Esophagus squamous epithelium (tissue), 5 donors: ENCODE measurements at regions not wholly inside any gene's neighbourhood (a gene's known extent, or its start where the extent isn't known, plus 50 kb on each side); places are given as distances from the start of the nearest gene placed in this dataset.

ENCODE experiments used
- DNase-seq: peaks from one replicate; lab custom pipeline; 2025; lab: John Stamatoyannopoulos, UW
- H3K27ac ChIP-seq, 4 donors: fragments of 200-600 bp; sonication (generic); one replicate each; pipeline ENCODE4 v1.5.1; 2016 to 2019; ENCODE audit warnings: mild to moderate bottlenecking in 1 of 4
- H3K27me3 ChIP-seq, 4 donors: fragments of 200-600 bp; sonication (generic); 1 replicate in 3 of 4; 2 replicates in 1 of 4; pipeline versions ENCODE4 v1.5.1 to v1.6.0; 2017 to 2021; ENCODE audit warnings: antibody characterized with exemption in 1 of 4
- H3K36me3 ChIP-seq, 3 donors: fragments of 200-600 bp; sonication (generic); one replicate each; pipeline ENCODE4 v1.5.1; 2016 to 2019
- H3K4me1 ChIP-seq, 3 donors: fragments of 200-600 bp; sonication (generic); one replicate each; pipeline ENCODE4 v1.5.1; 2017 to 2019
- H3K4me3 ChIP-seq, 4 donors: fragments of 200-600 bp; sonication (generic); 1 replicate in 3 of 4; 2 replicates in 1 of 4; pipeline ENCODE4 v1.5.1; 2016 to 2019; ENCODE audit warnings: mild to moderate bottlenecking in 2 of 4, moderate library complexity in 1 of 4
- H3K9me3 ChIP-seq, 3 donors: fragments of 200-600 bp; sonication (generic); one replicate each; pipeline ENCODE4 v1.5.1; 2016 to 2019
- CTCF ChIP-seq, 6 experiments: fragments of 450-650 bp in 4 of 6; fragments of 200-600 bp in 2 of 6; sonication (generic) in 2 of 6; IDR thresholded peaks; one replicate each; pipeline ENCODE4 v1.5.1; 2016 to 2019; ENCODE audit warnings: antibody characterized with exemption in 6 of 6, mild to moderate bottlenecking in 4 of 6, moderate library complexity in 4 of 6
- POLR2A ChIP-seq, 4 donors: fragments of 450-650 bp; IDR thresholded peaks; one replicate each; pipeline ENCODE4 v1.6.1; 2017; ENCODE audit warnings: antibody characterized with exemption in 4 of 4, mild to moderate bottlenecking in 4 of 4, moderate library complexity in 3 of 4
- WGBS, 2 donors: methylation state at CpG; one replicate each; pipeline ENCODE4 v1.1.5; 2018; 5-methylcytosine and 5-hydroxymethylcytosine counted together
- intact Hi-C: fragments of 100-400 bp; cut with DNase I; formaldehyde crosslinking; loops from one replicate; pipeline ENCODE4 v1.15.0; 2022
- donor health status: DM: yes; HTN: yes; CAD: no.

GRCh38 chr22:26998129-26998528 is 340.7 kb downstream of the MIAT start:
- no peaks in the 10 kb centered on the region for H3K27me3 ChIP-seq
- DNase-seq = no peak
- no peak for TF ChIP-seq POLR2A (IDR thresholded peaks at IDR 0.05)
- TF ChIP-seq CTCF (IDR thresholded peaks at IDR 0.05) = no peak
- H3K4me1 ChIP-seq = no peaks in the 10 kb centered on the region
- no peaks in the 10 kb centered on the region for H3K36me3 ChIP-seq
- no peaks in the 10 kb centered on the region for H3K9me3 ChIP-seq
- no peak overlapping the region for H3K27ac ChIP-seq
- intact Hi-C loops = no loop called here
- no peak overlapping the region for H3K4me3 ChIP-seq
- 48 to 56% methylated on average over 3 of the region's 3 CpGs for WGBS, 2 donors

GRCh38 chr22:26998716-26999115 is 341.3 kb downstream of the MIAT start:
- 41 to 44% methylated on average over 4 to 6 of the region's 6 CpGs for WGBS, 2 donors
- DNase-seq = no peak
- no peaks in the 10 kb centered on the region for H3K4me1 ChIP-seq
- H3K4me3 ChIP-seq = no peak overlapping the region
- no peak overlapping the region for H3K27ac ChIP-seq
- H3K36me3 ChIP-seq = no peaks in the 10 kb centered on the region
- no peaks in the 10 kb centered on the region for H3K9me3 ChIP-seq
- TF ChIP-seq CTCF (IDR thresholded peaks at IDR 0.05) = no peak
- TF ChIP-seq POLR2A (IDR thresholded peaks at IDR 0.05) = no peak
- intact Hi-C loops = no loop called here
- no peaks in the 10 kb centered on the region for H3K27me3 ChIP-seq

- Histone ChIP-seq H3K27me3 (peaks cover 0 to 16% (median 0%) of the 10 kb centered on the region in 4 donors), H3K27ac (no peak overlapping the region), H3K4me3 (no peak overlapping the region), H3K9me3 (no peaks in the 10 kb centered on the region), H3K36me3 (no peaks in the 10 kb centered on the region), H3K4me1 (no peaks in the 10 kb centered on the region)
- intact Hi-C loops = no loop called here
- DNase-seq = no peak
- WGBS, 2 donors = 87 to 90% methylated on average over 11 of the region's 11 CpGs
- no peak for TF ChIP-seq POLR2A (IDR thresholded peaks at IDR 0.05)
- no peak for TF ChIP-seq CTCF (IDR thresholded peaks at IDR 0.05)
Observed at GRCh38 chr22:27003297-27003696, 345.9 kb downstream of the MIAT start.

- no peaks in the 10 kb centered on the region for H3K36me3 ChIP-seq
- TF ChIP-seq CTCF (IDR thresholded peaks at IDR 0.05) = no peak
- no peak for TF ChIP-seq POLR2A (IDR thresholded peaks at IDR 0.05)
- peaks cover 0 to 20% (median 0%) of the 10 kb centered on the region in 4 donors for H3K27me3 ChIP-seq
- whole genome bisulfite sequencing, 2 donors = 54 to 73% methylated on average over 1 of the region's 1 CpG
- intact Hi-C loops = no loop called here
- no peak for DNase-seq
- no peak overlapping the region for H3K4me3 ChIP-seq
- no peak overlapping the region for H3K27ac ChIP-seq
- H3K9me3 ChIP-seq = no peaks in the 10 kb centered on the region
- no peaks in the 10 kb centered on the region for H3K4me1 ChIP-seq
Observed at GRCh38 chr22:27004434-27004833, 347.0 kb downstream of the MIAT start.

GRCh38 chr22:27008454-27008853 is 351.1 kb downstream of the MIAT start:
- H3K4me3 ChIP-seq = no peak overlapping the region
- 77 to 82% methylated on average over 1 of the region's 1 CpG for WGBS, 2 donors
- TF ChIP-seq POLR2A (IDR thresholded peaks at IDR 0.05) (no peak), CTCF (IDR thresholded peaks at IDR 0.05) (no peak)
- H3K27me3 ChIP-seq = peaks cover 0 to 33% (median 0%) of the 10 kb centered on the region in 4 donors
- H3K4me1 ChIP-seq = no peaks in the 10 kb centered on the region
- no peaks in the 10 kb centered on the region for H3K36me3 ChIP-seq
- no peaks in the 10 kb centered on the region for H3K9me3 ChIP-seq
- H3K27ac ChIP-seq = no peak overlapping the region
- no peak for DNase-seq
- intact Hi-C loops = no loop called here
